ENCODE measurements at regions not wholly inside any gene's neighbourhood (a gene's known extent, or its start where the extent isn't known, plus 50 kb on each side); places are given as distances from the start of the nearest gene placed in this dataset.

GRCh38 chr12:4041187-4041885 lies 168.1 kb upstream of the PARP11 start:
- no peak for TF ChIP-seq CTCF (IDR thresholded peaks at IDR 0.05; ENCODE audit: insufficient read depth, low read depth, low read length)
- DNase-seq (ENCODE audit: low read depth), result no peak
- no peak overlapping the region for H3K4me3 ChIP-seq (ENCODE audit: low read depth, low read length)

GRCh38 chr12:4039931-4040330 lies 166.7 kb upstream of the PARP11 start:
- DNase-seq (ENCODE audit: low read depth), result no peak
- H3K4me3 ChIP-seq (ENCODE audit: low read depth, low read length), result no peak overlapping the region
- TF ChIP-seq CTCF (IDR thresholded peaks at IDR 0.05; ENCODE audit: insufficient read depth, low read depth, low read length), result no peak

- H3K4me3 ChIP-seq (ENCODE audit: low read depth, low read length), result no peak overlapping the region
- peak; percentile 61 for DNase-seq (ENCODE audit: low read depth)
Measured at GRCh38 chr12:4037747-4038312, 164.6 kb upstream of the PARP11 start.

GRCh38 chr12:4036671-4037271 lies 163.6 kb upstream of the PARP11 start:
- no peak for TF ChIP-seq CTCF (IDR thresholded peaks at IDR 0.05; ENCODE audit: insufficient read depth, low read depth, low read length)
- DNase-seq (ENCODE audit: low read depth), result no peak
- no peak overlapping the region for H3K4me3 ChIP-seq (ENCODE audit: low read depth, low read length)

More at GRCh38 chr12:4037747-4038312, 164.6 kb upstream of the PARP11 start:
- TF ChIP-seq CTCF (IDR thresholded peaks at IDR 0.05; ENCODE audit: insufficient read depth, low read depth, low read length), result peak; percentile 69

GRCh38 chr12:4034921-4035320 lies 161.7 kb upstream of the PARP11 start:
- no peak for TF ChIP-seq CTCF (IDR thresholded peaks at IDR 0.05; ENCODE audit: insufficient read depth, low read depth, low read length)
- peak; percentile 80 for DNase-seq (ENCODE audit: low read depth)
- H3K4me3 ChIP-seq (ENCODE audit: low read depth, low read length), result no peak overlapping the region

GRCh38 chr12:4032924-4033615 lies 159.9 kb upstream of the PARP11 start:
- TF ChIP-seq CTCF (IDR thresholded peaks at IDR 0.05; ENCODE audit: insufficient read depth, low read depth, low read length), result no peak
- H3K4me3 ChIP-seq (ENCODE audit: low read depth, low read length), result no peak overlapping the region
- DNase-seq (ENCODE audit: low read depth), result no peak
